B cell (primary cell): ENCODE measurements at regions not wholly inside any gene's neighbourhood (a gene's known extent, or its start where the extent isn't known, plus 50 kb on each side); places are given as distances from the start of the nearest gene placed in this dataset.

ENCODE experiments used
- CTCF ChIP-seq: fragments of 200-600 bp; IDR thresholded peaks from one replicate; pipeline ENCODE4 v1.8.0; 2022; ENCODE audit warnings: antibody characterized with exemption, mild to moderate bottlenecking
- EZH2 ChIP-seq: IDR thresholded peaks from 2 replicates; pipeline ENCODE4 v1.6.1; 2012; ENCODE audit warnings: borderline replicate concordance, low read depth, mild to moderate bottlenecking, moderate library complexity, low read length; ENCODE audit not compliant: insufficient read depth, poor library complexity, severe bottlenecking

- no peak for TF ChIP-seq CTCF
- TF ChIP-seq EZH2: no peak
These were observed 259.1 kb upstream of the DAPK1 start for GRCh38 chr9:87238545-87238944.
